Cardiac fibroblast (primary cell): ENCODE measurements at regions not wholly inside any gene's neighbourhood (a gene's known extent, or its start where the extent isn't known, plus 50 kb on each side); places are given as distances from the start of the nearest gene placed in this dataset.

Experiments
- DNase-seq, 2 donors: peaks; one replicate each; pipeline versions ENCODE4 v3.0.0 to v3.0.0-alpha.2; 2010; ENCODE audit warnings: low read depth in 2 of 2
- H3K4me3 ChIP-seq, 2 donors: replicated peaks in 1 of 2; 1 replicate in 1 of 2; 2 replicates in 1 of 2; pipeline ENCODE4 v1.5.1; 2011; ENCODE audit warnings: low read depth in 2 of 2, low read length in 2 of 2, mild to moderate bottlenecking in 2 of 2, moderate library complexity in 1 of 2
- CTCF ChIP-seq: IDR thresholded peaks from one replicate; pipeline ENCODE4 v1.5.1; 2011; ENCODE audit warnings: low read depth, mild to moderate bottlenecking, low read length, inconsistent platforms

- no peak for DNase-seq
- TF ChIP-seq CTCF = no peak
- H3K4me3 ChIP-seq = no peak overlapping the region
These were observed 785.7 kb downstream of the CCDC85A start for GRCh38 chr2:56969513-56969912.

GRCh38 chr2:56971383-56971974, 787.7 kb downstream of the CCDC85A start:
- no peak for TF ChIP-seq CTCF
- no peak for DNase-seq
- H3K4me3 ChIP-seq = no peak overlapping the region

- no peak for TF ChIP-seq CTCF
- no peak overlapping the region for H3K4me3 ChIP-seq
- peak in 1 of 2 donors; percentile 8 for DNase-seq
These were observed 797.8 kb downstream of the CCDC85A start for GRCh38 chr2:56981554-56981953.

- no peak for TF ChIP-seq CTCF
- no peak overlapping the region for H3K4me3 ChIP-seq
- no peak for DNase-seq
These were observed 801.8 kb downstream of the CCDC85A start for GRCh38 chr2:56985609-56986008.

GRCh38 chr2:57022496-57022895, 838.7 kb downstream of the CCDC85A start:
- no peak overlapping the region for H3K4me3 ChIP-seq
- TF ChIP-seq CTCF = no peak
- no peak for DNase-seq

- no peak for TF ChIP-seq CTCF
- no peak overlapping the region for H3K4me3 ChIP-seq
- DNase-seq = no peak
These were observed 861.3 kb downstream of the CCDC85A start for GRCh38 chr2:57044931-57045635.
